KMS-11 (cell line): ENCODE measurements at regions not wholly inside any gene's neighbourhood (a gene's known extent, or its start where the extent isn't known, plus 50 kb on each side); places are given as distances from the start of the nearest gene placed in this dataset.

ENCODE experiments used
- H2AFZ ChIP-seq: fragments of 200-600 bp; sonication (generic); 2 replicates; pipeline ENCODE4 v1.6.1; 2016; ENCODE audit warnings: antibody characterized with exemption, mixed run types, low read depth
- H3K27ac ChIP-seq: fragments of 200-600 bp; sonication (generic); 2 replicates; pipeline ENCODE4 v1.6.1; 2016; ENCODE audit warnings: mild to moderate bottlenecking, mixed run types
- H3K27me3 ChIP-seq: fragments of 200-600 bp; sonication (generic); 2 replicates; pipeline ENCODE4 v1.6.1; 2017; ENCODE audit warnings: mild to moderate bottlenecking, low read depth, mixed run types, moderate library complexity; ENCODE audit not compliant: insufficient read depth
- H3K36me3 ChIP-seq: fragments of 200-600 bp; sonication (generic); 2 replicates; pipeline ENCODE4 v1.6.1; 2017; ENCODE audit warnings: mild to moderate bottlenecking, mixed run types; ENCODE audit not compliant: insufficient read depth
- H3K4me1 ChIP-seq: fragments of 200-600 bp; sonication (generic); 2 replicates; pipeline ENCODE4 v1.6.1; 2016; ENCODE audit warnings: mild to moderate bottlenecking, low read depth, mixed run types; ENCODE audit not compliant: poor library complexity, severe bottlenecking
- H3K4me2 ChIP-seq: fragments of 200-600 bp; sonication (generic); 2 replicates; pipeline ENCODE4 v1.7.0; 2016; ENCODE audit warnings: mild to moderate bottlenecking, mixed run types
- H3K4me3 ChIP-seq: fragments of 200-600 bp; sonication (generic); IDR thresholded peaks from 2 replicates; pipeline ENCODE4 v1.6.1; 2017; ENCODE audit warnings: low read depth, low read length, mixed read lengths; ENCODE audit not compliant: insufficient read depth
- H3K79me2 ChIP-seq: fragments of 200-600 bp; sonication (generic); 2 replicates; pipeline ENCODE4 v1.6.1; 2016; ENCODE audit warnings: low read depth, mixed run types; ENCODE audit not compliant: insufficient read depth
- H3K9ac ChIP-seq: fragments of 200-600 bp; sonication (generic); 2 replicates; pipeline ENCODE4 v1.6.1; 2016; ENCODE audit warnings: mild to moderate bottlenecking, mixed run types
- H4K20me1 ChIP-seq: fragments of 200-600 bp; sonication (generic); 2 replicates; pipeline ENCODE4 v1.6.1; 2016; ENCODE audit warnings: mild to moderate bottlenecking, mixed run types; ENCODE audit not compliant: insufficient read depth
- CTCF ChIP-seq: fragments of 200-600 bp; sonication (generic); conservative IDR thresholded peaks from 2 replicates; pipeline ENCODE4 v1.6.1; 2017; ENCODE audit warnings: low read depth, mild to moderate bottlenecking, antibody characterized with exemption, low read length, moderate library complexity, mixed read lengths

GRCh38 chr1:191588905-191589304 lies 569.4 kb upstream of the RGS18 start:
- H3K4me2 ChIP-seq, result no peak overlapping the region
- no peak overlapping the region for H3K27ac ChIP-seq
- no peaks in the 10 kb centered on the region for H3K27me3 ChIP-seq
- no peaks in the 10 kb centered on the region for H4K20me1 ChIP-seq
- no peaks in the 10 kb centered on the region for H3K4me1 ChIP-seq
- no peak overlapping the region for H3K9ac ChIP-seq
- H3K4me3 ChIP-seq, result no peak overlapping the region
- no peak for TF ChIP-seq CTCF
- H3K79me2 ChIP-seq, result no peaks in the 10 kb centered on the region
- no peak overlapping the region for H2AFZ ChIP-seq
- H3K36me3 ChIP-seq, result no peaks in the 10 kb centered on the region

- no peak overlapping the region for H2AFZ ChIP-seq
- no peaks in the 10 kb centered on the region for H3K27me3 ChIP-seq
- H3K4me3 ChIP-seq, result no peak overlapping the region
- H3K9ac ChIP-seq, result no peak overlapping the region
- H4K20me1 ChIP-seq, result no peaks in the 10 kb centered on the region
- TF ChIP-seq CTCF, result no peak
- no peaks in the 10 kb centered on the region for H3K4me1 ChIP-seq
- H3K36me3 ChIP-seq, result no peaks in the 10 kb centered on the region
- no peak overlapping the region for H3K27ac ChIP-seq
- H3K4me2 ChIP-seq, result no peak overlapping the region
- H3K79me2 ChIP-seq, result no peaks in the 10 kb centered on the region
Measured at GRCh38 chr1:191589536-191589935, 568.7 kb upstream of the RGS18 start.

GRCh38 chr1:191590578-191590977 lies 567.7 kb upstream of the RGS18 start:
- Histone ChIP-seq H3K36me3 (no peaks in the 10 kb centered on the region), H3K9ac (no peak overlapping the region), H2AFZ (no peak overlapping the region), H3K27ac (no peak overlapping the region), H3K4me3 (no peak overlapping the region), H3K27me3 (no peaks in the 10 kb centered on the region), H3K79me2 (no peaks in the 10 kb centered on the region), H3K4me2 (no peak overlapping the region), H4K20me1 (no peaks in the 10 kb centered on the region), H3K4me1 (no peaks in the 10 kb centered on the region)
- TF ChIP-seq CTCF, result no peak

GRCh38 chr1:191592039-191592438 lies 566.2 kb upstream of the RGS18 start:
- TF ChIP-seq CTCF, result no peak
- H3K9ac ChIP-seq, result no peak overlapping the region
- no peaks in the 10 kb centered on the region for H3K27me3 ChIP-seq
- H3K79me2 ChIP-seq, result no peaks in the 10 kb centered on the region
- H3K27ac ChIP-seq, result no peak overlapping the region
- H4K20me1 ChIP-seq, result no peaks in the 10 kb centered on the region
- H2AFZ ChIP-seq, result no peak overlapping the region
- no peaks in the 10 kb centered on the region for H3K4me1 ChIP-seq
- no peak overlapping the region for H3K4me2 ChIP-seq
- no peaks in the 10 kb centered on the region for H3K36me3 ChIP-seq
- no peak overlapping the region for H3K4me3 ChIP-seq

- no peak overlapping the region for H3K4me2 ChIP-seq
Measured at GRCh38 chr1:191592907-191593306, 565.4 kb upstream of the RGS18 start.

More at GRCh38 chr1:191592907-191593306, 565.4 kb upstream of the RGS18 start:
- Histone ChIP-seq H3K27me3 (no peaks in the 10 kb centered on the region), H3K79me2 (no peaks in the 10 kb centered on the region), H4K20me1 (no peaks in the 10 kb centered on the region), H2AFZ (no peak overlapping the region), H3K36me3 (no peaks in the 10 kb centered on the region), H3K9ac (no peak overlapping the region), H3K4me3 (no peak overlapping the region), H3K27ac (no peak overlapping the region), H3K4me1 (no peaks in the 10 kb centered on the region)
- no peak for TF ChIP-seq CTCF
